GM12878 (cell line): ENCODE measurements at regions not wholly inside any gene's neighbourhood (a gene's known extent, or its start where the extent isn't known, plus 50 kb on each side); places are given as distances from the start of the nearest gene placed in this dataset.

ENCODE experiments used
- ATAC-seq: fragments of 200-7000 bp; cut with Tn5 transposase; 3 replicates; pipeline ENCODE4 v1.9.1; 2020; ENCODE audit warnings: mild to moderate bottlenecking, moderate library complexity
- BruUV-seq: library from RNA; stranded (reverse); fragments of 400-500 nt; replicated peaks from 2 replicates; lab custom pipeline; 2021; lab: Mats Ljungman, UMichigan
- CTCF ChIA-PET: fragments of 300-600 bp; sonication (Branson Sonifier 250); formaldehyde crosslinking; extraction: SDS; loops from one replicate; lab custom pipeline; 2021; ENCODE audit warnings: inconsistent platforms; lab: Yijun Ruan, JAX
- POLR2A ChIA-PET: fragments of 350-600 bp; formaldehyde crosslinking; extraction: SDS; loops from one replicate; lab custom pipeline; 2021; ENCODE audit warnings: inconsistent platforms; lab: Charles Lee
- RAD21 ChIA-PET: fragments of 300-600 bp; sonication (Branson Sonifier 250); formaldehyde crosslinking; loops from one replicate; lab custom pipeline; 2023; ENCODE audit warnings: antibody characterized with exemption; ENCODE audit not compliant: unreplicated experiment; lab: Charles Lee
- SMC1A ChIA-PET: fragments of 300-600 bp; sonication (Branson Sonifier 250); formaldehyde crosslinking; loops from one replicate; lab custom pipeline; 2023; ENCODE audit not compliant: unreplicated experiment, uncharacterized antibody; lab: Charles Lee
- DNase-seq: peaks from one replicate; pipeline ENCODE4 v3.0.0-alpha.2; 2011; ENCODE audit warnings: low read depth, low spot score
- FAIRE-seq: peaks from 3 replicates; lab custom pipeline; 2011; peaks lifted over from hg19 to GRCh38; lab: Jason Lieb, UNC
- H2AFZ ChIP-seq: 2 replicates; pipeline ENCODE4 v1.6.0; 2011; ENCODE audit warnings: low read depth, low read length, control low read depth; ENCODE audit not compliant: control insufficient read depth
- H3K27ac ChIP-seq: 2 replicates; pipeline ENCODE4 v1.5.1; 2011; ENCODE audit warnings: control low read depth; ENCODE audit not compliant: control insufficient read depth, insufficient read depth
- H3K27me3 ChIP-seq, 2 experiments: replicated peaks in 1 of 2; 2 replicates each; pipeline versions ENCODE4 v1.6.0 to v1.6.1; 2011; ENCODE audit warnings: low read length in 1 of 2; ENCODE audit not compliant: control insufficient read depth in 2 of 2, insufficient read depth in 2 of 2
- H3K36me3 ChIP-seq, 2 experiments: 2 replicates each; pipeline ENCODE4 v1.5.1; 2011; ENCODE audit warnings: low read length in 1 of 2; ENCODE audit not compliant: control insufficient read depth in 2 of 2, insufficient read depth in 2 of 2
- H3K4me1 ChIP-seq: 2 replicates; pipeline ENCODE4 v1.6.1; 2011; ENCODE audit warnings: mild to moderate bottlenecking, low read length, moderate library complexity, mixed read lengths; ENCODE audit not compliant: control insufficient read depth, insufficient read depth
- H3K4me2 ChIP-seq: 2 replicates; pipeline ENCODE4 v1.6.0; 2011; ENCODE audit warnings: control low read depth; ENCODE audit not compliant: control insufficient read depth, insufficient read depth
- H3K4me3 ChIP-seq: fragments of 200-600 bp; sonication (generic); 2 replicates; pipeline ENCODE4 v1.5.1; 2016
- H3K79me2 ChIP-seq: 2 replicates; pipeline ENCODE4 v1.6.0; 2011; ENCODE audit warnings: low read length; ENCODE audit not compliant: control insufficient read depth, insufficient read depth
- H3K9ac ChIP-seq: 2 replicates; pipeline ENCODE4 v1.8.0; 2011; ENCODE audit warnings: low read length, control low read depth, mixed read lengths; ENCODE audit not compliant: control insufficient read depth, insufficient read depth
- H3K9me3 ChIP-seq: replicated peaks from 3 replicates; pipeline ENCODE4 v1.5.1; 2011; ENCODE audit warnings: mild to moderate bottlenecking, low read length; ENCODE audit not compliant: control insufficient read depth, insufficient read depth
- H4K20me1 ChIP-seq: 2 replicates; pipeline ENCODE4 v1.6.0; 2011; ENCODE audit not compliant: control insufficient read depth, insufficient read depth
- BCL11A ChIP-seq: IDR thresholded peaks from 2 replicates; pipeline ENCODE4 v1.6.1; 2011; ENCODE audit warnings: low read depth, low read length
- CBFB ChIP-seq: IDR thresholded peaks from 2 replicates; pipeline ENCODE4 v1.6.1; 2016; ENCODE audit warnings: antibody characterized with exemption, low read depth
- CEBPB ChIP-seq, 2 experiments: fragments of 150-350 bp in 1 of 2; IDR thresholded peaks; 2 replicates each; pipeline ENCODE4 v1.6.1; 2012 to 2014; ENCODE audit warnings: low read depth in 2 of 2, low read length in 2 of 2, borderline replicate concordance in 1 of 2, inconsistent platforms in 1 of 2
- ESRRA ChIP-seq: IDR thresholded peaks from 2 replicates; pipeline ENCODE4 v1.6.1; 2012; ENCODE audit warnings: mild to moderate bottlenecking, low read length, improper control_type of control experiment
- NFXL1 ChIP-seq: fragments of 450-650 bp; IDR thresholded peaks from 2 replicates; pipeline ENCODE4 v1.6.1; 2017; ENCODE audit warnings: antibody characterized with exemption, mild to moderate bottlenecking, borderline replicate concordance
- RBBP5 ChIP-seq: fragments of 200-600 bp; sonication (generic); conservative IDR thresholded peaks from 2 replicates; pipeline ENCODE4 v1.6.1; 2016
- ZBED1 ChIP-seq: IDR thresholded peaks from 2 replicates; pipeline ENCODE4 v1.6.1; 2016; ENCODE audit warnings: borderline replicate concordance
- ZNF207 ChIP-seq: fragments of 450-650 bp; IDR thresholded peaks from 2 replicates; pipeline ENCODE4 v1.6.1; 2014; ENCODE audit warnings: antibody characterized with exemption, mild to moderate bottlenecking, borderline replicate concordance
- ZNF217 ChIP-seq: fragments of 450-650 bp; IDR thresholded peaks from 2 replicates; pipeline ENCODE4 v1.6.1; 2017; ENCODE audit warnings: antibody characterized with exemption, mild to moderate bottlenecking
- WGBS: methylation state at CpG from one replicate; pipeline ENCODE4 v1.1.6; 2016; ENCODE audit warnings: low lambda C conversion rate; ENCODE audit not compliant: insufficient replicate concordance, insufficient coverage; ENCODE audit errors: missing lambda C conversion rate; 5-methylcytosine and 5-hydroxymethylcytosine counted together
- in situ Hi-C: fragments of 300-500 bp; cut with MboI; formaldehyde crosslinking; loops from 9 replicates; pipeline ENCODE4 v1.14.3; 2018; ENCODE audit warnings: mixed read lengths
- intact Hi-C: fragments of 100-400 bp; cut with micrococcal nuclease; formaldehyde crosslinking; loops from one replicate; pipeline ENCODE4 v1.14.2; 2022; ENCODE audit not compliant: unreplicated experiment
- TF ChIP-seq, protein P1 (sequence below): IDR thresholded peaks from 2 replicates; pipeline ENCODE4 v1.6.1; 2012; ENCODE audit warnings: low read depth, low read length, improper control_type of control experiment
- TF ChIP-seq, protein P2 (sequence below): fragments of 450-650 bp; IDR thresholded peaks from 2 replicates; pipeline ENCODE4 v1.6.1; 2017; ENCODE audit warnings: low read depth, mild to moderate bottlenecking, moderate library complexity

DNA sequence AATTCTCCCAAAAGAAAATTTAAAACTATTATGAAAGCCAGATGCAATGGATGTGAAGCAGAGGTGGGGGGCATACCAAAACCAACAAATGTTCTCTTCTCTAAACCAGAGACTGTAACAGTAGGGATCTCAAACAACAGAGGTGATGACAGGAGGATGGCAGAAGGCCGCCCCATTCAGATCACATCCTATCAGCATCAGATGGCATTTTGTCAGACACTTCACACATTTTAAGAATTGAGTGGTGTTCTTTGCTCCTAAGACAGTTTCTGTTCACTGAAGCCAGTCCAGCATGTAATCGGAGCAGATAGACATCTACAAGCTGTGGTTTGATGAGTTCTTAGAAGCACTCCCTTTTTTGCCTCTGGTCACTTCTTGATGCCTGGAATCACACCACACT is 59.6 kb upstream of the SRRM4 start:
- no peak for ATAC-seq
- POLR2A ChIA-PET = no interaction called here
- no peak overlapping the region for H3K4me3 ChIP-seq
- TF ChIP-seq ZNF217 = no peak
- no peak for TF ChIP-seq ZBED1
- TF ChIP-seq NFXL1 = no peak
- TF ChIP-seq ZNF207 = no peak
- TF ChIP-seq BCL11A = no peak
- TF ChIP-seq CEBPB (IDR thresholded peaks at IDR 0.05; ENCODE audit: borderline replicate concordance in 1 of 2, low read depth in 2 of 2, low read length in 2 of 2) = no peak
- TF ChIP-seq, protein P1, sequence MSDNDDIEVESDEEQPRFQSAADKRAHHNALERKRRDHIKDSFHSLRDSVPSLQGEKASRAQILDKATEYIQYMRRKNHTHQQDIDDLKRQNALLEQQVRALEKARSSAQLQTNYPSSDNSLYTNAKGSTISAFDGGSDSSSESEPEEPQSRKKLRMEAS = no peak
- TF ChIP-seq, protein P2, sequence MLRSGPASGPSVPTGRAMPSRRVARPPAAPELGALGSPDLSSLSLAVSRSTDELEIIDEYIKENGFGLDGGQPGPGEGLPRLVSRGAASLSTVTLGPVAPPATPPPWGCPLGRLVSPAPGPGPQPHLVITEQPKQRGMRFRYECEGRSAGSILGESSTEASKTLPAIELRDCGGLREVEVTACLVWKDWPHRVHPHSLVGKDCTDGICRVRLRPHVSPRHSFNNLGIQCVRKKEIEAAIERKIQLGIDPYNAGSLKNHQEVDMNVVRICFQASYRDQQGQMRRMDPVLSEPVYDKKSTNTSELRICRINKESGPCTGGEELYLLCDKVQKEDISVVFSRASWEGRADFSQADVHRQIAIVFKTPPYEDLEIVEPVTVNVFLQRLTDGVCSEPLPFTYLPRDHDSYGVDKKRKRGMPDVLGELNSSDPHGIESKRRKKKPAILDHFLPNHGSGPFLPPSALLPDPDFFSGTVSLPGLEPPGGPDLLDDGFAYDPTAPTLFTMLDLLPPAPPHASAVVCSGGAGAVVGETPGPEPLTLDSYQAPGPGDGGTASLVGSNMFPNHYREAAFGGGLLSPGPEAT = no peak
- TF ChIP-seq ESRRA = no peak
- TF ChIP-seq RBBP5 = no peak
- TF ChIP-seq CBFB = no peak
- in situ Hi-C loops = no loop called here
- H3K27ac ChIP-seq = no peak overlapping the region
- RAD21 ChIA-PET = no interaction called here
- no peaks in the 10 kb centered on the region for H3K27me3 ChIP-seq
- no peaks in the 10 kb centered on the region for H3K9me3 ChIP-seq
- intact Hi-C loops = no loop called here
- H4K20me1 ChIP-seq = no peaks in the 10 kb centered on the region
- no peak overlapping the region for H2AFZ ChIP-seq
- 43% methylated on average over 2 of the region's 2 CpGs for WGBS
- no peak for DNase-seq
- BruUV-seq = no TSS peak
- no peak overlapping the region for H3K9ac ChIP-seq
- no peak for FAIRE-seq
- no peaks in the 10 kb centered on the region for H3K4me1 ChIP-seq
- SMC1A ChIA-PET = interaction anchor here (0.7 kb wide), 1 partner anchor 57 kb away, joined by 4 read pairs; no protein-coding TSS in a partner anchor
- CTCF ChIA-PET = no interaction called here
- no peaks in the 10 kb centered on the region for H3K36me3 ChIP-seq
- H3K79me2 ChIP-seq = no peaks in the 10 kb centered on the region
- no peak overlapping the region for H3K4me2 ChIP-seq
